ENCODE measurements at regions not wholly inside any gene's neighbourhood (a gene's known extent, or its start where the extent isn't known, plus 50 kb on each side); places are given as distances from the start of the nearest gene placed in this dataset.
A peak's percentile ranks its signal among the peaks of the same experiment; 100 is the strongest.

GRCh38 chr1:244941121-244941520, 76.8 kb upstream of the HNRNPU start:
- no peak for TF ChIP-seq CTCF (IDR thresholded peaks at IDR 0.05; ENCODE audit: unreplicated experiment in 3 of 3)
- Mint-ChIP-seq H3K27ac (no peak overlapping the region), H3K4me1 (no peaks in the 10 kb centered on the region), H3K4me3 (no peak overlapping the region), H3K36me3 (ENCODE audit: low read depth) (no peaks in the 10 kb centered on the region), H3K27me3 (ENCODE audit: low read depth) (peaks cover 8% of the 10 kb centered on the region), H3K9me3 (no peaks in the 10 kb centered on the region)

- Mint-ChIP-seq H3K4me3 (no peak overlapping the region), H3K36me3 (ENCODE audit: low read depth) (no peaks in the 10 kb centered on the region), H3K4me1 (no peaks in the 10 kb centered on the region), H3K27ac (no peak overlapping the region), H3K27me3 (ENCODE audit: low read depth) (peaks cover 4% of the 10 kb centered on the region), H3K9me3 (no peaks in the 10 kb centered on the region)
- no peak for TF ChIP-seq CTCF (IDR thresholded peaks at IDR 0.05; ENCODE audit: unreplicated experiment in 3 of 3)
These were observed 72.8 kb upstream of the HNRNPU start for GRCh38 chr1:244937099-244937498.

GRCh38 chr1:244920911-244921761, 56.8 kb upstream of the HNRNPU start:
- H3K27me3 Mint-ChIP-seq (ENCODE audit: low read depth), result peaks cover 24% of the 10 kb centered on the region
- no peak for TF ChIP-seq CTCF (IDR thresholded peaks at IDR 0.05; ENCODE audit: unreplicated experiment in 3 of 3)
- H3K36me3 Mint-ChIP-seq (ENCODE audit: low read depth), result no peaks in the 10 kb centered on the region
- H3K9me3 Mint-ChIP-seq, result no peaks in the 10 kb centered on the region
- H3K4me3 Mint-ChIP-seq, result no peak overlapping the region
- peaks cover 6% of the 10 kb centered on the region for H3K4me1 Mint-ChIP-seq
- H3K27ac Mint-ChIP-seq, result no peak overlapping the region

GRCh38 chr1:244919320-244920282, 55.3 kb upstream of the HNRNPU start:
- no peak overlapping the region for H3K27ac Mint-ChIP-seq
- no peak for TF ChIP-seq CTCF (IDR thresholded peaks at IDR 0.05; ENCODE audit: unreplicated experiment in 3 of 3)
- H3K27me3 Mint-ChIP-seq (ENCODE audit: low read depth), result peaks cover 28% of the 10 kb centered on the region
- H3K36me3 Mint-ChIP-seq (ENCODE audit: low read depth), result no peaks in the 10 kb centered on the region
- H3K4me3 Mint-ChIP-seq, result peak overlapping the region; percentile 83 to 92 (median 91)
- H3K4me1 Mint-ChIP-seq, result peaks cover 6% of the 10 kb centered on the region
- no peaks in the 10 kb centered on the region for H3K9me3 Mint-ChIP-seq

GRCh38 chr1:244918421-244919319, 54.3 kb upstream of the HNRNPU start:
- no peak for TF ChIP-seq CTCF (IDR thresholded peaks at IDR 0.05; ENCODE audit: unreplicated experiment in 3 of 3)
- no peaks in the 10 kb centered on the region for H3K9me3 Mint-ChIP-seq
- H3K4me3 Mint-ChIP-seq, result peak overlapping the region; percentile 83 to 92 (median 91)
- H3K27ac Mint-ChIP-seq, result no peak overlapping the region
- peaks cover 28% of the 10 kb centered on the region for H3K27me3 Mint-ChIP-seq (ENCODE audit: low read depth)
- H3K4me1 Mint-ChIP-seq, result peaks cover 6% of the 10 kb centered on the region
- H3K36me3 Mint-ChIP-seq (ENCODE audit: low read depth), result no peaks in the 10 kb centered on the region

All from nephron (organoid).